ENCODE measurements at regions not wholly inside any gene's neighbourhood (a gene's known extent, or its start where the extent isn't known, plus 50 kb on each side); places are given as distances from the start of the nearest gene placed in this dataset.

DNA sequence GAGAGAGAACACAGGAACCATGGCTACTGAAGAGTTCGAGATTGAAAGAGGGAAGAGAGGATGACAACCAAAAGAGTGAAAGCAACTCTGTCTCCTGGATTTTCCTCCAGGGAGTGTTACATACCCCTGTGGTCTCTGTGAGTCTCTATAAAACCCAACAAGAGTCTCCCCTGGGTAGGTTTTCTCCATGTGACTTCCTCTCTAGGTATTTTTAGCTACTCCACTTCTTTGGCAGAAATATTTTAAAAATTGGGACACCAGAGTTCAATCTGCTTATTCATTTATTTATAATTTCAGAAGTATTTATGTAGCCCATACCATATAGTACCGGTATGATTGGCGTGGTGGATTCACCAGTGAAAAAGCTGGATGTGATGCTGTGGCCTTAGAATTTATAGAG lies 671.7 kb upstream of the NR2F2 start (continued):
- no peak for TF ChIP-seq KDM4B (CRISPR knock-in tag; IDR thresholded peaks at IDR 0.05)

DNA sequence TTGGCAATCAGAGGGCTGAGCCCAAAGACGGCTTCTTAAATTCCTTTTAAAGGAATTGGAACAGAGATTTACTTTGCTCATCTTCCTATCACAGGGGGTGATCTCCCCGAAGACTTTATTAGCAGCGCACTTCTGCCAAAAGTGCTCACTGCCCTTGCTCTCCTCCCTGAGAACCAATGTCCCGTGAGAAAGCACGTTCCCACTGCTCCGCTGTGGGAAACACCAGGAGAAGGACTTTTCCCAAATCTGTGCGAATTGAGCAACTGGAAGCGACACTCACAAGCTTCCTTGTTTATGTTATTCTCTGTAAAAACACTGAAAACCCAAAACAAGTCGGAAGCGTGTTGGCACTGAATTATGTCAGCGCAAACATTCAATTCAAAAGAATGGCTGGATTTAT lies 670.8 kb upstream of the NR2F2 start:
- in situ Hi-C loops (cut with HindIII; ENCODE audit: extremely low pct_ligation_motif_present, low pct_unique_long_range_greater_than_20kb) (no loop called here), intact Hi-C loops (cut with micrococcal nuclease; ENCODE audit: unreplicated experiment) (no loop called here)
- Histone ChIP-seq H3K9me3 (ENCODE audit: low read length) (peaks cover 85% of the 10 kb centered on the region), H3K4me3 (replicated peaks in 1 of 3; ENCODE audit: insufficient read depth in 1 of 3, low read depth in 2 of 3, low read length in 3 of 3) (no peak overlapping the region), H3K36me3 (replicated peaks in 1 of 2; ENCODE audit: control insufficient read depth in 1 of 2, insufficient read depth in 2 of 2, low read length in 2 of 2) (no peaks in the 10 kb centered on the region), H4K20me1 (ENCODE audit: insufficient read depth, low read length) (no peaks in the 10 kb centered on the region), H3K27ac (ENCODE audit: extremely low read length, insufficient read depth, low read length) (no peak overlapping the region), H3K4me1 (ENCODE audit: insufficient read depth, low read length) (no peaks in the 10 kb centered on the region), H3K9ac (ENCODE audit: insufficient read depth, low read depth, low read length) (no peak overlapping the region), H3K4me2 (ENCODE audit: low read depth, low read length) (no peak overlapping the region), H3K79me2 (ENCODE audit: insufficient read depth, low read length) (no peaks in the 10 kb centered on the region), H2AFZ (ENCODE audit: low read length) (no peak overlapping the region), H3K27me3 (ENCODE audit: control insufficient read depth in 1 of 2, insufficient read depth in 2 of 2, low read length in 2 of 2) (no peaks in the 10 kb centered on the region)
- ChIA-PET CTCF (ENCODE audit: low intra/inter-chr PET ratio, low total read pairs) (no interaction called here), POLR2A (no interaction called here)
- ATAC-seq = no peak
- 25% methylated on average over 11 of the region's 11 CpGs for WGBS (ENCODE audit: low lambda C conversion rate)
- TF ChIP-seq ZC3H4 (CRISPR knock-in tag; IDR thresholded peaks at IDR 0.05; ENCODE audit: borderline replicate concordance) (no peak), ZNF777 (CRISPR knock-in tag; IDR thresholded peaks at IDR 0.05) (no peak), ZNF34 (CRISPR knock-in tag; IDR thresholded peaks at IDR 0.05; ENCODE audit: borderline replicate concordance) (no peak), NPAS2 (CRISPR knock-in tag; IDR thresholded peaks at IDR 0.05; ENCODE audit: borderline replicate concordance) (no peak), ZMYM2 (CRISPR knock-in tag; IDR thresholded peaks at IDR 0.05) (no peak), SMAD9 (CRISPR knock-in tag; IDR thresholded peaks at IDR 0.05) (no peak), NFYB (CRISPR knock-in tag; IDR thresholded peaks at IDR 0.05) (no peak), KDM6A (CRISPR knock-in tag; IDR thresholded peaks at IDR 0.05; ENCODE audit: low read depth) (no peak), ZNF614 (CRISPR knock-in tag; IDR thresholded peaks at IDR 0.05; ENCODE audit: borderline replicate concordance) (no peak), SNRNP70 (IDR thresholded peaks at IDR 0.05; ENCODE audit: low read depth, low read length) (no peak), AGO2 (optimal IDR thresholded peaks at IDR 0.05; ENCODE audit: low read depth, low read length) (no peak), ZNF431 (CRISPR knock-in tag; IDR thresholded peaks at IDR 0.05; ENCODE audit: borderline replicate concordance, low read depth) (no peak)
- TF ChIP-seq, protein P1, sequence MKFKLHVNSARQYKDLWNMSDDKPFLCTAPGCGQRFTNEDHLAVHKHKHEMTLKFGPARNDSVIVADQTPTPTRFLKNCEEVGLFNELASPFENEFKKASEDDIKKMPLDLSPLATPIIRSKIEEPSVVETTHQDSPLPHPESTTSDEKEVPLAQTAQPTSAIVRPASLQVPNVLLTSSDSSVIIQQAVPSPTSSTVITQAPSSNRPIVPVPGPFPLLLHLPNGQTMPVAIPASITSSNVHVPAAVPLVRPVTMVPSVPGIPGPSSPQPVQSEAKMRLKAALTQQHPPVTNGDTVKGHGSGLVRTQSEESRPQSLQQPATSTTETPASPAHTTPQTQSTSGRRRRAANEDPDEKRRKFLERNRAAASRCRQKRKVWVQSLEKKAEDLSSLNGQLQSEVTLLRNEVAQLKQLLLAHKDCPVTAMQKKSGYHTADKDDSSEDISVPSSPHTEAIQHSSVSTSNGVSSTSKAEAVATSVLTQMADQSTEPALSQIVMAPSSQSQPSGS (CRISPR knock-in tag; IDR thresholded peaks at IDR 0.05) = no peak
- BruUV-seq (replicated peaks) = no TSS peak
- FAIRE-seq = no peak
- no peak for DNase-seq (ENCODE audit: low spot score)
